Sigmoid colon (tissue), 4 donors: ENCODE measurements at regions not wholly inside any gene's neighbourhood (a gene's known extent, or its start where the extent isn't known, plus 50 kb on each side); places are given as distances from the start of the nearest gene placed in this dataset.

Experiments
- EP300 ChIP-seq, 4 donors: sonication (generic); formaldehyde crosslinking; IDR thresholded peaks; one replicate each; pipeline ENCODE4 v1.6.1; 2017; ENCODE audit warnings: antibody characterized with exemption in 4 of 4
- POLR2A ChIP-seq, 2 donors: fragments of 450-650 bp; IDR thresholded peaks; one replicate each; pipeline ENCODE4 v1.6.1; 2016; ENCODE audit warnings: antibody characterized with exemption in 2 of 2, mild to moderate bottlenecking in 2 of 2, moderate library complexity in 2 of 2
- POLR2AphosphoS5 ChIP-seq, 4 donors: sonication (generic); formaldehyde crosslinking; IDR thresholded peaks; one replicate each; pipeline ENCODE4 v1.6.1; 2017; ENCODE audit warnings: antibody characterized with exemption in 4 of 4

GRCh38 chr20:63117151-63117550 is 98.8 kb downstream of the YTHDF1 start:
- TF ChIP-seq EP300 (IDR thresholded peaks at IDR 0.05) (no peak), POLR2A (IDR thresholded peaks at IDR 0.05) (no peak), POLR2AphosphoS5 (IDR thresholded peaks at IDR 0.05) (no peak)
